ENCODE measurements at regions not wholly inside any gene's neighbourhood (a gene's known extent, or its start where the extent isn't known, plus 50 kb on each side); places are given as distances from the start of the nearest gene placed in this dataset.
"Not testable (repeated sequence)": the region's sequence is repeated elsewhere in the genome, so short reads cannot be mapped to it uniquely, and the experiment has no call there.

GRCh38 chr21:14058566-14058965 is 152.2 kb downstream of the LIPI start:
- no peak for TF ChIP-seq EZH2phosphoT487 (IDR thresholded peaks at IDR 0.05)
- no peak for TF ChIP-seq EZH2 (IDR thresholded peaks at IDR 0.05)
- no peak for TF ChIP-seq CTCF (IDR thresholded peaks at IDR 0.05)
- H3K4me1 ChIP-seq, result no peaks in the 10 kb centered on the region
- Mint-ChIP-seq H3K27ac (no peak overlapping the region), H3K4me3 (no peak overlapping the region), H3K27me3 (ENCODE audit: insufficient read depth, low read depth) (peaks cover 8% of the 10 kb centered on the region), H3K36me3 (peaks cover 13% of the 10 kb centered on the region), H3K4me1 (no peaks in the 10 kb centered on the region), H3K9me3 (peaks cover 58% of the 10 kb centered on the region)
- H3K27ac ChIP-seq, result no peak overlapping the region
- H3K9me3 ChIP-seq (ENCODE audit: low read depth), result no peaks in the 10 kb centered on the region
- H3K4me3 ChIP-seq, result no peak overlapping the region
- H3K27me3 ChIP-seq, result no peaks in the 10 kb centered on the region
- H2AFZ ChIP-seq (replicated peaks), result no peak overlapping the region
- no peak overlapping the region for H3K4me2 ChIP-seq
- H3K36me3 ChIP-seq, result no peaks in the 10 kb centered on the region
- no peaks in the 10 kb centered on the region for H3F3A ChIP-seq (ENCODE audit: low read depth)
- H4K20me1 ChIP-seq (ENCODE audit: low read depth), result peaks cover 31% of the 10 kb centered on the region
- no peak overlapping the region for H3K9ac ChIP-seq
- peaks cover 37% of the 10 kb centered on the region for H3K79me2 ChIP-seq (ENCODE audit: low read depth)
- DNase-seq (ENCODE audit: low spot score), result no peak

GRCh38 chr21:14057841-14058481 is 152.8 kb downstream of the LIPI start:
- H2AFZ ChIP-seq (replicated peaks); H3K27me3 ChIP-seq; H3F3A ChIP-seq (ENCODE audit: low read depth); H3K27me3 Mint-ChIP-seq (ENCODE audit: insufficient read depth, low read depth); H3K9ac ChIP-seq; H3K27ac ChIP-seq; H3K9me3 ChIP-seq (ENCODE audit: low read depth); H3K36me3 ChIP-seq; H3K27ac Mint-ChIP-seq; H3K4me3 ChIP-seq; H3K4me1 Mint-ChIP-seq; H3K4me2 ChIP-seq; H3K4me1 ChIP-seq; DNase-seq (ENCODE audit: low spot score); H3K4me3 Mint-ChIP-seq: not testable (repeated sequence)
- H3K36me3 Mint-ChIP-seq, result peaks cover 13% of the 10 kb centered on the region
- peaks cover 59% of the 10 kb centered on the region for H3K9me3 Mint-ChIP-seq
- H4K20me1 ChIP-seq (ENCODE audit: low read depth), result peaks cover 32% of the 10 kb centered on the region
- peaks cover 43% of the 10 kb centered on the region for H3K79me2 ChIP-seq (ENCODE audit: low read depth)

GRCh38 chr21:14057313-14057712 is 153.4 kb downstream of the LIPI start:
- Histone ChIP-seq H4K20me1 (ENCODE audit: low read depth) (peaks cover 38% of the 10 kb centered on the region), H3K36me3 (no peaks in the 10 kb centered on the region), H3K4me1 (no peaks in the 10 kb centered on the region), H3K9me3 (ENCODE audit: low read depth) (no peaks in the 10 kb centered on the region), H3K4me2 (no peak overlapping the region), H3K79me2 (ENCODE audit: low read depth) (peaks cover 49% of the 10 kb centered on the region), H3K27ac (no peak overlapping the region), H3K4me3 (no peak overlapping the region), H3K9ac (no peak overlapping the region), H3K27me3 (no peaks in the 10 kb centered on the region), H2AFZ (replicated peaks) (no peak overlapping the region), H3F3A (ENCODE audit: low read depth) (no peaks in the 10 kb centered on the region)
- peaks cover 61% of the 10 kb centered on the region for H3K9me3 Mint-ChIP-seq
- DNase-seq (ENCODE audit: low spot score), result no peak
- no peak overlapping the region for H3K27ac Mint-ChIP-seq
- TF ChIP-seq CTCF (IDR thresholded peaks at IDR 0.05) (no peak), EZH2 (IDR thresholded peaks at IDR 0.05) (no peak), EZH2phosphoT487 (IDR thresholded peaks at IDR 0.05) (no peak)
- peaks cover 8% of the 10 kb centered on the region for H3K27me3 Mint-ChIP-seq (ENCODE audit: insufficient read depth, low read depth)
- peaks cover 13% of the 10 kb centered on the region for H3K36me3 Mint-ChIP-seq
- H3K4me1 Mint-ChIP-seq, result no peaks in the 10 kb centered on the region
- no peak overlapping the region for H3K4me3 Mint-ChIP-seq

- Mint-ChIP-seq H3K4me1 (no peaks in the 10 kb centered on the region), H3K9me3 (peaks cover 59% of the 10 kb centered on the region)
- no peak for DNase-seq (ENCODE audit: low spot score)
Measured at GRCh38 chr21:14056771-14057191, 154.0 kb downstream of the LIPI start.

GRCh38 chr21:14055746-14056515 is 154.8 kb downstream of the LIPI start:
- H3K9me3 ChIP-seq (ENCODE audit: low read depth); H3K36me3 ChIP-seq; H3K4me3 Mint-ChIP-seq; H3K27me3 ChIP-seq; DNase-seq (ENCODE audit: low spot score); H2AFZ ChIP-seq (replicated peaks); H3K4me3 ChIP-seq; H3F3A ChIP-seq (ENCODE audit: low read depth); H3K4me1 Mint-ChIP-seq; H3K27me3 Mint-ChIP-seq (ENCODE audit: insufficient read depth, low read depth); H3K9ac ChIP-seq; H3K4me2 ChIP-seq; H3K27ac ChIP-seq; H3K4me1 ChIP-seq; H3K27ac Mint-ChIP-seq: not testable (repeated sequence)
- H3K9me3 Mint-ChIP-seq, result peaks cover 57% of the 10 kb centered on the region
- Histone ChIP-seq H3K79me2 (ENCODE audit: low read depth) (peaks cover 63% of the 10 kb centered on the region), H4K20me1 (ENCODE audit: low read depth) (peaks cover 38% of the 10 kb centered on the region)
- peaks cover 13% of the 10 kb centered on the region for H3K36me3 Mint-ChIP-seq

More at GRCh38 chr21:14056771-14057191, 154.0 kb downstream of the LIPI start:
- TF ChIP-seq EZH2phosphoT487 (IDR thresholded peaks at IDR 0.05) (no peak), CTCF (IDR thresholded peaks at IDR 0.05) (no peak), EZH2 (IDR thresholded peaks at IDR 0.05) (no peak)
- no peaks in the 10 kb centered on the region for H3F3A ChIP-seq (ENCODE audit: low read depth)
- peaks cover 54% of the 10 kb centered on the region for H3K79me2 ChIP-seq (ENCODE audit: low read depth)
- Mint-ChIP-seq H3K27me3 (ENCODE audit: insufficient read depth, low read depth) (peaks cover 8% of the 10 kb centered on the region), H3K36me3 (peaks cover 13% of the 10 kb centered on the region), H3K4me3 (no peak overlapping the region), H3K27ac (no peak overlapping the region)
- H2AFZ ChIP-seq (replicated peaks), result no peak overlapping the region
- peaks cover 38% of the 10 kb centered on the region for H4K20me1 ChIP-seq (ENCODE audit: low read depth)
- no peak overlapping the region for H3K27ac ChIP-seq
- H3K4me3 ChIP-seq, result no peak overlapping the region
- H3K4me2 ChIP-seq, result no peak overlapping the region
- H3K4me1 ChIP-seq, result no peaks in the 10 kb centered on the region
- no peaks in the 10 kb centered on the region for H3K9me3 ChIP-seq (ENCODE audit: low read depth)
- no peak overlapping the region for H3K9ac ChIP-seq
- no peaks in the 10 kb centered on the region for H3K27me3 ChIP-seq
- H3K36me3 ChIP-seq, result no peaks in the 10 kb centered on the region

Data from neural progenitor cell (in vitro differentiated cells).